ENCODE measurements at regions not wholly inside any gene's neighbourhood (a gene's known extent, or its start where the extent isn't known, plus 50 kb on each side); places are given as distances from the start of the nearest gene placed in this dataset.

- DNase-seq (no peak), ATAC-seq (no peak)
- ChIA-PET CTCF (no interaction called here), POLR2A (no interaction called here)
- Mint-ChIP-seq H3K4me3 (no peak overlapping the region), H3K4me1 (ENCODE audit: low read depth) (no peaks in the 10 kb centered on the region), H3K36me3 (ENCODE audit: low read depth) (no peaks in the 10 kb centered on the region), H3K27ac (no peak overlapping the region), H3K27me3 (ENCODE audit: low read depth) (no peaks in the 10 kb centered on the region), H3K9me3 (ENCODE audit: insufficient read depth) (no peaks in the 10 kb centered on the region)
Observed at GRCh38 chr9:13367784-13368183, 88.3 kb upstream of the MPDZ start.

- DNase-seq (no peak), ATAC-seq (no peak)
- Mint-ChIP-seq H3K9me3 (ENCODE audit: insufficient read depth) (no peaks in the 10 kb centered on the region), H3K4me1 (ENCODE audit: low read depth) (no peaks in the 10 kb centered on the region), H3K27ac (no peak overlapping the region), H3K4me3 (no peak overlapping the region), H3K36me3 (ENCODE audit: low read depth) (no peaks in the 10 kb centered on the region), H3K27me3 (ENCODE audit: low read depth) (no peaks in the 10 kb centered on the region)
- CTCF ChIA-PET: no interaction called here
- POLR2A ChIA-PET: no interaction called here
Observed at GRCh38 chr9:13364271-13365000, 84.9 kb upstream of the MPDZ start.

GRCh38 chr9:13361076-13361475 lies 81.6 kb upstream of the MPDZ start:
- no peak for DNase-seq
- ChIA-PET CTCF (no interaction called here), POLR2A (no interaction called here)
- Mint-ChIP-seq H3K27me3 (ENCODE audit: low read depth) (no peaks in the 10 kb centered on the region), H3K4me1 (ENCODE audit: low read depth) (no peaks in the 10 kb centered on the region), H3K9me3 (ENCODE audit: insufficient read depth) (no peaks in the 10 kb centered on the region), H3K4me3 (no peak overlapping the region), H3K27ac (no peak overlapping the region), H3K36me3 (ENCODE audit: low read depth) (no peaks in the 10 kb centered on the region)
- no peak for ATAC-seq

- no peaks in the 10 kb centered on the region for H3K36me3 Mint-ChIP-seq (ENCODE audit: low read depth)
- DNase-seq (no peak), ATAC-seq (no peak)
- no peaks in the 10 kb centered on the region for H3K4me1 Mint-ChIP-seq (ENCODE audit: low read depth)
- POLR2A ChIA-PET: no interaction called here
- no peak overlapping the region for H3K27ac Mint-ChIP-seq
- H3K4me3 Mint-ChIP-seq: no peak overlapping the region
- H3K27me3 Mint-ChIP-seq (ENCODE audit: low read depth): no peaks in the 10 kb centered on the region
- CTCF ChIA-PET: no interaction called here
- no peaks in the 10 kb centered on the region for H3K9me3 Mint-ChIP-seq (ENCODE audit: insufficient read depth)
Observed at GRCh38 chr9:13360188-13360587, 80.7 kb upstream of the MPDZ start.

- Mint-ChIP-seq H3K4me3 (no peak overlapping the region), H3K27me3 (ENCODE audit: low read depth) (no peaks in the 10 kb centered on the region), H3K36me3 (ENCODE audit: low read depth) (no peaks in the 10 kb centered on the region), H3K9me3 (ENCODE audit: insufficient read depth) (no peaks in the 10 kb centered on the region), H3K27ac (no peak overlapping the region), H3K4me1 (ENCODE audit: low read depth) (no peaks in the 10 kb centered on the region)
- ATAC-seq (no peak), DNase-seq (no peak)
- CTCF ChIA-PET: no interaction called here
- POLR2A ChIA-PET: no interaction called here
Observed at GRCh38 chr9:13358128-13358527, 78.6 kb upstream of the MPDZ start.

- POLR2A ChIA-PET: no interaction called here
- CTCF ChIA-PET: no interaction called here
- H3K4me3 Mint-ChIP-seq: no peak overlapping the region
- no peak for DNase-seq
- ATAC-seq: no peak
- no peaks in the 10 kb centered on the region for H3K4me1 Mint-ChIP-seq (ENCODE audit: low read depth)
- no peak overlapping the region for H3K27ac Mint-ChIP-seq
- no peaks in the 10 kb centered on the region for H3K27me3 Mint-ChIP-seq (ENCODE audit: low read depth)
- H3K9me3 Mint-ChIP-seq (ENCODE audit: insufficient read depth): no peaks in the 10 kb centered on the region
- no peaks in the 10 kb centered on the region for H3K36me3 Mint-ChIP-seq (ENCODE audit: low read depth)
Observed at GRCh38 chr9:13354733-13355132, 75.2 kb upstream of the MPDZ start.

- POLR2A ChIA-PET: no interaction called here
- DNase-seq (no peak), ATAC-seq (no peak)
- H3K27ac Mint-ChIP-seq: no peak overlapping the region
- CTCF ChIA-PET: no interaction called here
- H3K36me3 Mint-ChIP-seq (ENCODE audit: low read depth): no peaks in the 10 kb centered on the region
- no peaks in the 10 kb centered on the region for H3K27me3 Mint-ChIP-seq (ENCODE audit: low read depth)
- no peak overlapping the region for H3K4me3 Mint-ChIP-seq
- no peaks in the 10 kb centered on the region for H3K9me3 Mint-ChIP-seq (ENCODE audit: insufficient read depth)
- no peaks in the 10 kb centered on the region for H3K4me1 Mint-ChIP-seq (ENCODE audit: low read depth)
Observed at GRCh38 chr9:13352451-13352979, 73.0 kb upstream of the MPDZ start.

GRCh38 chr9:13351778-13352386 lies 72.4 kb upstream of the MPDZ start:
- Mint-ChIP-seq H3K36me3 (ENCODE audit: low read depth) (no peaks in the 10 kb centered on the region), H3K4me3 (no peak overlapping the region), H3K27ac (no peak overlapping the region), H3K4me1 (ENCODE audit: low read depth) (no peaks in the 10 kb centered on the region), H3K27me3 (ENCODE audit: low read depth) (no peaks in the 10 kb centered on the region), H3K9me3 (ENCODE audit: insufficient read depth) (no peaks in the 10 kb centered on the region)
- ChIA-PET CTCF (no interaction called here), POLR2A (no interaction called here)
- no peak for ATAC-seq
- no peak for DNase-seq

- Mint-ChIP-seq H3K36me3 (ENCODE audit: low read depth) (no peaks in the 10 kb centered on the region), H3K27me3 (ENCODE audit: low read depth) (no peaks in the 10 kb centered on the region), H3K4me1 (ENCODE audit: low read depth) (no peaks in the 10 kb centered on the region), H3K27ac (no peak overlapping the region), H3K4me3 (no peak overlapping the region), H3K9me3 (ENCODE audit: insufficient read depth) (no peaks in the 10 kb centered on the region)
- no peak for ATAC-seq
- no peak for DNase-seq
- POLR2A ChIA-PET: no interaction called here
- CTCF ChIA-PET: no interaction called here
Observed at GRCh38 chr9:13332571-13332970, 53.1 kb upstream of the MPDZ start.

- CTCF ChIA-PET: no interaction called here
Observed at GRCh38 chr9:13331320-13331719, 51.8 kb upstream of the MPDZ start.

GRCh38 chr9:13330396-13331004 lies 51.0 kb upstream of the MPDZ start:
- ChIA-PET POLR2A (no interaction called here), CTCF (no interaction called here)
- Mint-ChIP-seq H3K4me1 (ENCODE audit: low read depth) (no peaks in the 10 kb centered on the region), H3K9me3 (ENCODE audit: insufficient read depth) (no peaks in the 10 kb centered on the region), H3K27me3 (ENCODE audit: low read depth) (no peaks in the 10 kb centered on the region), H3K4me3 (no peak overlapping the region), H3K36me3 (ENCODE audit: low read depth) (no peaks in the 10 kb centered on the region), H3K27ac (no peak overlapping the region)
- DNase-seq (no peak), ATAC-seq (no peak)

More at GRCh38 chr9:13331320-13331719, 51.8 kb upstream of the MPDZ start:
- Mint-ChIP-seq H3K27me3 (ENCODE audit: low read depth) (no peaks in the 10 kb centered on the region), H3K4me1 (ENCODE audit: low read depth) (no peaks in the 10 kb centered on the region), H3K4me3 (no peak overlapping the region), H3K36me3 (ENCODE audit: low read depth) (no peaks in the 10 kb centered on the region), H3K27ac (no peak overlapping the region), H3K9me3 (ENCODE audit: insufficient read depth) (no peaks in the 10 kb centered on the region)
- POLR2A ChIA-PET: no interaction called here
- no peak for DNase-seq
- ATAC-seq: no peak
